ENCODE measurements at regions not wholly inside any gene's neighbourhood (a gene's known extent, or its start where the extent isn't known, plus 50 kb on each side); places are given as distances from the start of the nearest gene placed in this dataset.
A peak's percentile ranks its signal among the peaks of the same experiment; 100 is the strongest.
"Not testable (repeated sequence)": the region's sequence is repeated elsewhere in the genome, so short reads cannot be mapped to it uniquely, and the experiment has no call there.

DNA sequence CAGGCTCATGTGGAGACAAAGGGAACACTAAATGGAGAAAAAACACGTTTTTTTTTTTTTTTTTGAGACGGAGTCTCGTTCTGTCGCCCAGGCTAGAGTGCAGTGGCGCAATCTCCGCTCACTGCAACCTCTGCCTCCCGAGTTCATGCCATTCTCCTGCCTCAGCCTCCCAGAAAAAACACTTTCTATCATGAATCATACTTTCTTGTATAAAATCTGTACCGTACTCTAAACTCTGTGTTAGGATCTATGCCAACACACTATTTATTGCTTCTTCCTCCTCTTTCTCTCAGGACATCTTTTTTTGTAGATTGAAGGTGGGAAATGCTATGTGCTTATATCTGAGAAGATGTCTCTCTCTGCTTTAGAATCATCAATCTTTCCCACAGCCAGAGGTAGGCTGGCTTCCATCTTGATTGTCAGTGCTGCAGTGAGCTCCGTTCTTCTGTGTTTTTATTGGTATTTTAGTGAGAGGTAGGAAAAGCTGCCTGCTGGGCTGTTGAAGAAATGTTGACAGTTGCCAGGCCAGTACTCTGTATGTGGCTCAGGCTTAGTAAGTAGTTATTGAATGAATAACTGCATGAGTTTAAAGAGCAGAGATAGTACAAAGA, 101.1 kb downstream of the GPR85 start:
- H3K4me1 Mint-ChIP-seq, result no peaks in the 10 kb centered on the region
- H3K27me3 Mint-ChIP-seq, result peaks cover 14 to 21% of the 10 kb centered on the region in 2 donors
- no peak overlapping the region for H3K27ac ChIP-seq (ENCODE audit: low read length)
- H3K36me3 Mint-ChIP-seq, result no peaks in the 10 kb centered on the region
- ChIA-PET CTCF (interaction anchor here in 1 of 2 donors (0.6 kb wide), 1 partner anchor 93 kb away, joined by 5 read pairs; no protein-coding TSS in a partner anchor), POLR2A (no interaction called here)
- no peak overlapping the region for H3K4me3 ChIP-seq (ENCODE audit: control insufficient read depth in 1 of 2, extremely low read depth in 1 of 2, low read length in 1 of 2)
- H3K27ac Mint-ChIP-seq, result no peak overlapping the region
- WGBS (ENCODE audit: insufficient coverage), result 61% methylated on average over 7 of the region's 9 CpGs
- ATAC-seq (replicated peaks in 1 of 4) (no peak), DNase-seq (no peak)
- no peaks in the 10 kb centered on the region for H3K27me3 ChIP-seq (replicated peaks in 1 of 2; ENCODE audit: control insufficient read depth in 2 of 2, extremely low read depth in 1 of 2, insufficient read depth in 2 of 2, low read length in 1 of 2)
- H3K4me3 Mint-ChIP-seq, result no peak overlapping the region
- no peaks in the 10 kb centered on the region for H3K36me3 ChIP-seq (ENCODE audit: control insufficient read depth in 2 of 2, extremely low read depth in 1 of 2, insufficient read depth in 1 of 2, low read length in 1 of 2)
- H3K4me1 ChIP-seq (ENCODE audit: control insufficient read depth in 1 of 2, extremely low read depth in 1 of 2, insufficient read depth in 2 of 2, low read length in 2 of 2), result no peaks in the 10 kb centered on the region
- H3K9me3 ChIP-seq, result no peaks in the 10 kb centered on the region
- no peaks in the 10 kb centered on the region for H3K9me3 Mint-ChIP-seq

DNA sequence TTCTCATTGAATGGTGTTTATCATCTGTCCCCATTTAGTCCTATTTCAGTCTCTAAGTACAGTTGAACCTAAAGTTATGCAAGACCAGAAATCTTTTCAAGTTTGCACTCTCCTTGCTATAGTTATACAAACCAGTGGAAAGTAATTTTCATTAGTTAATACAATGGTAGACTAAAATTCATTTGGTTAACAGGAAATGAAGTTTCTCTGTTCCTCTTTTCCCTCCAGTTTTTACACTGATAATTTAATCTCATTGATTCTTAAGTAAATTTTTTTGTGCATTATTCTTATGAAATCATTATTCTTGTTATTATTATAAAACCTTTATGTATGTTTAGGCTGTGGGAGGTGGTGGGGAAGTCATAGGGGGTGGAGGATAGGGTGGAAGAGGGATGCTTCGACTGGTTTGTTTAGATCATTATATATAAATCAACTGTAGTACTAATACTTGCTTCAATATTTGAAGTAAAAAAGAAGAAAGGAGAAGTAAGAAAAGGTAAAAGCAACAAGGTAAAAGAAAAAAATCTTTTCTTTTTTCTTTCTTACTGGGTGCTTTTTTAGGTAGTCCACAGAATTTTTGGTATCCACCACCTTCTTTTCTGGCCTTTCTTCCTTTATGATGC, 104.1 kb downstream of the GPR85 start:
- Histone ChIP-seq H3K27ac (ENCODE audit: low read length) (no peak overlapping the region), H3K4me1 (ENCODE audit: control insufficient read depth in 1 of 2, extremely low read depth in 1 of 2, insufficient read depth in 2 of 2, low read length in 2 of 2) (no peaks in the 10 kb centered on the region), H3K27me3 (replicated peaks in 1 of 2; ENCODE audit: control insufficient read depth in 2 of 2, extremely low read depth in 1 of 2, insufficient read depth in 2 of 2, low read length in 1 of 2) (no peaks in the 10 kb centered on the region), H3K9me3 (no peaks in the 10 kb centered on the region), H3K4me3 (ENCODE audit: control insufficient read depth in 1 of 2, extremely low read depth in 1 of 2, low read length in 1 of 2) (no peak overlapping the region), H3K36me3 (ENCODE audit: control insufficient read depth in 2 of 2, extremely low read depth in 1 of 2, insufficient read depth in 1 of 2, low read length in 1 of 2) (no peaks in the 10 kb centered on the region)
- no peak overlapping the region for H3K4me3 Mint-ChIP-seq
- ATAC-seq (replicated peaks in 1 of 4) (no peak), DNase-seq (no peak)
- no CpG with 5 or more reads among the region's 1 CpG for WGBS (ENCODE audit: insufficient coverage)
- no peaks in the 10 kb centered on the region for H3K9me3 Mint-ChIP-seq
- CTCF ChIA-PET, result no interaction called here
- H3K27ac Mint-ChIP-seq, result no peak overlapping the region
- POLR2A ChIA-PET, result no interaction called here
- no peaks in the 10 kb centered on the region for H3K4me1 Mint-ChIP-seq
- H3K36me3 Mint-ChIP-seq, result no peaks in the 10 kb centered on the region
- H3K27me3 Mint-ChIP-seq, result peaks cover 6 to 12% of the 10 kb centered on the region in 2 donors

DNA sequence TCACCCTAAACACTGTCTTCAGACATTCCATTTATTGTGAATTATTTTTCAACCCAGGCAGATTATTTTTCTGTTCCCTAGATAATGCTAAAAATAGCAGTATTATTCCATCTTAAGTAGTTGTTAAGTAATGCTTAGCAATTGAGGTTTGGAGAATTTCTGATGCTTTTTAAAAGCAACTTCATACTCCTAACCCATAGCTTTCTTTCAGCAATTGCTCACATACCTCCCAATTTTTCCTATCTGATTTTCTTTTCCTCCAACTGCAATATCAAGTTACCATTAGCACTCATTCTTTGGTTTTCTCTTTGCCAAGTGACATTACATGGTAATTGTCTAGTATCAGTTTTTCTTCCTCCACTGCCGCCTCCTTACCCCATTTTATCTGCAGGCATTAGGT, 104.7 kb downstream of the GPR85 start:
- H3K27ac Mint-ChIP-seq, result no peak overlapping the region
- ATAC-seq (replicated peaks in 1 of 4), result no peak
- no peaks in the 10 kb centered on the region for H3K36me3 Mint-ChIP-seq
- H3K9me3 ChIP-seq, result no peaks in the 10 kb centered on the region
- H3K4me3 ChIP-seq (ENCODE audit: control insufficient read depth in 1 of 2, extremely low read depth in 1 of 2, low read length in 1 of 2), result no peak overlapping the region
- H3K27me3 ChIP-seq (replicated peaks in 1 of 2; ENCODE audit: control insufficient read depth in 2 of 2, extremely low read depth in 1 of 2, insufficient read depth in 2 of 2, low read length in 1 of 2), result no peaks in the 10 kb centered on the region
- no peak overlapping the region for H3K27ac ChIP-seq (ENCODE audit: low read length)
- CTCF ChIA-PET, result no interaction called here
- no peak overlapping the region for H3K4me3 Mint-ChIP-seq
- no peak for DNase-seq
- H3K9me3 Mint-ChIP-seq, result no peaks in the 10 kb centered on the region
- POLR2A ChIA-PET, result no interaction called here
- H3K36me3 ChIP-seq (ENCODE audit: control insufficient read depth in 2 of 2, extremely low read depth in 1 of 2, insufficient read depth in 1 of 2, low read length in 1 of 2), result no peaks in the 10 kb centered on the region
- H3K27me3 Mint-ChIP-seq, result peaks cover 2 to 8% of the 10 kb centered on the region in 2 donors
- no peaks in the 10 kb centered on the region for H3K4me1 ChIP-seq (ENCODE audit: control insufficient read depth in 1 of 2, extremely low read depth in 1 of 2, insufficient read depth in 2 of 2, low read length in 2 of 2)
- WGBS (ENCODE audit: insufficient coverage), result no CpG with 5 or more reads among the region's 1 CpG
- no peaks in the 10 kb centered on the region for H3K4me1 Mint-ChIP-seq

DNA sequence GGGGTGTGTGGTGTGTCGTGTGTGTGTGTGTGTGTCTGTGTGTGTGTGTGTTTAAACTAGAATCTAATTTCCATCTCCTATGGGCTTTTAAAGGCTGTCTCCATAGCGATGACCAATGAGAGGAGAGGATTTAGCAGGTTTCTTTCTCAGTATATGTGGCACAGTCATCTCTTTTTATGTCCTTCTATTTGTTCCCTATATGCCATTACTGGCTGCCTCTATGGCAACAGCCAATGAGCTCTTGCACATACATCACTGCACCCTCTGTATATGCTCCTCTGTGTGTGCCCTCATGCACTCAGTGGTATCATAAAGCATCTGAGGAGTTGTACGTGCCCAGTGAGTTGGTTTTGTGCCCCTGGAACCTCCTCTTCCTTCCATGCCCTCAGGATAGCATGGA, 107.6 kb downstream of the GPR85 start:
- H3K4me3 Mint-ChIP-seq; DNase-seq; ATAC-seq (replicated peaks in 1 of 4); H3K36me3 ChIP-seq (ENCODE audit: control insufficient read depth in 2 of 2, extremely low read depth in 1 of 2, insufficient read depth in 1 of 2, low read length in 1 of 2); H3K27me3 Mint-ChIP-seq; H3K9me3 Mint-ChIP-seq; H3K9me3 ChIP-seq; H3K4me1 ChIP-seq (ENCODE audit: control insufficient read depth in 1 of 2, extremely low read depth in 1 of 2, insufficient read depth in 2 of 2, low read length in 2 of 2); H3K27ac Mint-ChIP-seq; POLR2A ChIA-PET; H3K4me3 ChIP-seq (ENCODE audit: control insufficient read depth in 1 of 2, extremely low read depth in 1 of 2, low read length in 1 of 2); H3K4me1 Mint-ChIP-seq; H3K27ac ChIP-seq (ENCODE audit: low read length); H3K36me3 Mint-ChIP-seq; H3K27me3 ChIP-seq (replicated peaks in 1 of 2; ENCODE audit: control insufficient read depth in 2 of 2, extremely low read depth in 1 of 2, insufficient read depth in 2 of 2, low read length in 1 of 2); CTCF ChIA-PET: not testable (repeated sequence)
- WGBS (ENCODE audit: insufficient coverage), result no CpG with 5 or more reads among the region's 3 CpGs

DNA sequence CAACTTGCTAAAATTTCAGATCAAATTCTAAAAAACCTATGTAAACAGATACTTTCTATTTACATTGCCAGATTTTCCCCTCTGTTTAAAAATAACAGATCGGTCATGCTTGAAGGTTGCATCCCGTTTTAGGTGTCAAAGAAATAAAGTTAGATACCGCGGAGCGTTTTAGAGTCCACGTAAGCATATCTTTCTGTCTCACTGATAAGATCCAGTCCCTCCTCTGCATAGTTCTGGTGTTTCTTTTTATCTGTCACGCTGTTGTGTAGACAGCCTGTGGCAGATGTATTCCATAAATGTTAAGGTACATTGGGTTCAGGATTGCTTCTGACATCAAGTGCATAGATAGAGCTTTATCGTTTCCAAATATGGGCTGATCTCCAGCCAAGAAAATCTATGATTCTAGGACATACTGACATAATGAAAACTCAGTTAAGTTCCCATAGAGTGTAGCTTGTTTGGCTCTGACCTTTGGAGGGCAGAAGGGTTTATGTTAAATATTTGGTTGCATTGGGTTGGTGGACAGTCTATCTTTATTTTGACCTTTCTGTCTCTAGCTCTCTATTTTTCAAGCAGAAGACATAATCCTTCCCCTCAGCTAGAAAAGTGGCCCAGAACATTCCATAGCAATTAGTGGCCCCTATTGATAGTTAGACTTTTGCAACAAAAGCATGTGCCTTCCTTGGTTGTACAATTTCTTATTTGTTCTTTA, 109.2 kb downstream of the GPR85 start:
- DNase-seq; ATAC-seq (replicated peaks in 1 of 4); CTCF ChIA-PET; POLR2A ChIA-PET; H3K9me3 Mint-ChIP-seq; H3K27ac Mint-ChIP-seq; H3K36me3 ChIP-seq (ENCODE audit: control insufficient read depth in 2 of 2, extremely low read depth in 1 of 2, insufficient read depth in 1 of 2, low read length in 1 of 2); H3K27ac ChIP-seq (ENCODE audit: low read length); H3K4me3 ChIP-seq (ENCODE audit: control insufficient read depth in 1 of 2, extremely low read depth in 1 of 2, low read length in 1 of 2); H3K4me1 Mint-ChIP-seq; H3K4me3 Mint-ChIP-seq; H3K9me3 ChIP-seq; H3K27me3 ChIP-seq (replicated peaks in 1 of 2; ENCODE audit: control insufficient read depth in 2 of 2, extremely low read depth in 1 of 2, insufficient read depth in 2 of 2, low read length in 1 of 2); H3K4me1 ChIP-seq (ENCODE audit: control insufficient read depth in 1 of 2, extremely low read depth in 1 of 2, insufficient read depth in 2 of 2, low read length in 2 of 2); H3K36me3 Mint-ChIP-seq: not testable (repeated sequence)
- WGBS (ENCODE audit: insufficient coverage), result no CpG with 5 or more reads among the region's 8 CpGs
- H3K27me3 Mint-ChIP-seq, result peaks cover 6 to 10% of the 10 kb centered on the region in 2 donors

DNA sequence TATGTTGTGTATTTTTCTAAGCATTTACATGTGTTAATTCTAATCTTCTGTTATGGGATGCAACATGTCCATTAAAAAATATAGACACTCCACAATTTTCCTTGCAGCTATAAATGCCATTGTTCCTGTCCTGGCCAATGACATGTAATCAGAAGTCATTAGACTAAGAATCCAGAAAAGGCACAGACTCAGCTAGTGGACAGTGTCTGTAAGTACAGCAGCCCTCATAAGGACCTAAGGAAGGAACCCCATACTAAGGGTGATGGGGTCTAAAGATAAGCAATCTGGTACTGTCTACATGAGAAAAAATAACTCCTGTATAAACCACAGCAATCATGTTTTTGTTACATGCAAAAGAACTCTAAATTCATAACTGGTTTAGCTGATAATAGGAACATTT, 115.9 kb downstream of the GPR85 start:
- no peak overlapping the region for H3K27ac Mint-ChIP-seq
- no peaks in the 10 kb centered on the region for H3K4me1 ChIP-seq (ENCODE audit: control insufficient read depth in 1 of 2, extremely low read depth in 1 of 2, insufficient read depth in 2 of 2, low read length in 2 of 2)
- no peaks in the 10 kb centered on the region for H3K36me3 Mint-ChIP-seq
- peaks cover 16 to 24% of the 10 kb centered on the region in 2 donors for H3K27me3 Mint-ChIP-seq
- ATAC-seq (replicated peaks in 1 of 4) (no peak), DNase-seq (peak in 1 of 35 experiments; percentile 1)
- no peak overlapping the region for H3K4me3 ChIP-seq (ENCODE audit: control insufficient read depth in 1 of 2, extremely low read depth in 1 of 2, low read length in 1 of 2)
- H3K36me3 ChIP-seq (ENCODE audit: control insufficient read depth in 2 of 2, extremely low read depth in 1 of 2, insufficient read depth in 1 of 2, low read length in 1 of 2), result no peaks in the 10 kb centered on the region
- peaks cover 0 to 4% (median 0%) of the 10 kb centered on the region in 3 donors for H3K9me3 Mint-ChIP-seq
- H3K4me3 Mint-ChIP-seq, result no peak overlapping the region
- no peaks in the 10 kb centered on the region for H3K4me1 Mint-ChIP-seq
- ChIA-PET POLR2A (no interaction called here), CTCF (interaction anchor here in 1 of 2 donors (0.6 kb wide), 1 partner anchor 56 kb away, joined by 4 read pairs; no protein-coding TSS in a partner anchor)
- no peaks in the 10 kb centered on the region for H3K9me3 ChIP-seq
- no peak overlapping the region for H3K27ac ChIP-seq (ENCODE audit: low read length)
- H3K27me3 ChIP-seq (replicated peaks in 1 of 2; ENCODE audit: control insufficient read depth in 2 of 2, extremely low read depth in 1 of 2, insufficient read depth in 2 of 2, low read length in 1 of 2), result no peaks in the 10 kb centered on the region

Measured in T-cell (primary cell).